ENCODE measurements at regions not wholly inside any gene's neighbourhood (a gene's known extent, or its start where the extent isn't known, plus 50 kb on each side); places are given as distances from the start of the nearest gene placed in this dataset.
A peak's percentile ranks its signal among the peaks of the same experiment; 100 is the strongest.

DNA sequence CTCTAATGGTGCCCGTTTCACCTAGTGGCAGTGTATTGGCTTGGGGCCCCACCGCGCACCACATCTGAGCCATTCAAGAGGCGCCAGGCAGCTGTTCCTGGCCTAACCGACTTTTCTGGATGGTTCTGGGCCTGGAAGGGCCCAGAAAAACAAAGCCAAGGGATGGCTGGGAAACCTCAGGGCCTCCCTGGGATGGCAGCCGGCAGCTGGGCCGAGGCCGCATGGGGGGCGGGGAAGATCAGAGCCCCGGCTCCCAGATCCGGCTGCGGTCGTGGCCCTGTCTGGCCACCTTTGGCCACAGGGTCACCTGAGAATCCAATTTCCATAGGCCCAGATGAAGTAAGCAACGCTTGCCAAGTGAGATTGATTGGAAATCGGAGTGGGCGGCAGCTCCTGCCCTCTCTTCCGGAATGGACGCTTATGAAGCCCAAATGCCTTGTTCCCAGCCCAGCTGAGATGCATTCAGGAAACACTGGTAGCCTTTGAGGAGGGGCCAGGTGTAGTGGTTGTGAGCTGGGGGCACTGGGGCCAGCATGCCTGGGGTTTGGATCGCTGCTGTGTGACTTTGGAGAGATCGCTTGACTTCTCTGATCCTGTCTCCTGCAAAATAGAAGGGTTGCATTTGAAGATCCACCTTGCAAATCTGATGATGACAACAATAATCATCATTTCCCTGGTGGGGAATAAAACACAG, 163.8 kb upstream of the GSE1 start (continued):
- TF ChIP-seq, protein P1, sequence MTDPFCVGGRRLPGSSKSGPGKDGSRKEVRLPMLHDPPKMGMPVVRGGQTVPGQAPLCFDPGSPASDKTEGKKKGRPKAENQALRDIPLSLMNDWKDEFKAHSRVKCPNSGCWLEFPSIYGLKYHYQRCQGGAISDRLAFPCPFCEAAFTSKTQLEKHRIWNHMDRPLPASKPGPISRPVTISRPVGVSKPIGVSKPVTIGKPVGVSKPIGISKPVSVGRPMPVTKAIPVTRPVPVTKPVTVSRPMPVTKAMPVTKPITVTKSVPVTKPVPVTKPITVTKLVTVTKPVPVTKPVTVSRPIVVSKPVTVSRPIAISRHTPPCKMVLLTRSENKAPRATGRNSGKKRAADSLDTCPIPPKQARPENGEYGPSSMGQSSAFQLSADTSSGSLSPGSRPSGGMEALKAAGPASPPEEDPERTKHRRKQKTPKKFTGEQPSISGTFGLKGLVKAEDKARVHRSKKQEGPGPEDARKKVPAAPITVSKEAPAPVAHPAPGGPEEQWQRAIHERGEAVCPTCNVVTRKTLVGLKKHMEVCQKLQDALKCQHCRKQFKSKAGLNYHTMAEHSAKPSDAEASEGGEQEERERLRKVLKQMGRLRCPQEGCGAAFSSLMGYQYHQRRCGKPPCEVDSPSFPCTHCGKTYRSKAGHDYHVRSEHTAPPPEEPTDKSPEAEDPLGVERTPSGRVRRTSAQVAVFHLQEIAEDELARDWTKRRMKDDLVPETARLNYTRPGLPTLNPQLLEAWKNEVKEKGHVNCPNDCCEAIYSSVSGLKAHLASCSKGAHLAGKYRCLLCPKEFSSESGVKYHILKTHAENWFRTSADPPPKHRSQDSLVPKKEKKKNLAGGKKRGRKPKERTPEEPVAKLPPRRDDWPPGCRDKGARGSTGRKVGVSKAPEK (CRISPR knock-in tag; IDR thresholded peaks at IDR 0.05; ENCODE audit: borderline replicate concordance), result no peak
- TF ChIP-seq NR0B2 (CRISPR knock-in tag; IDR thresholded peaks at IDR 0.05) (no peak), CENPX (CRISPR knock-in tag; IDR thresholded peaks at IDR 0.05) (no peak), MIER2 (CRISPR knock-in tag; IDR thresholded peaks at IDR 0.05) (no peak), ZNF768 (CRISPR knock-in tag; IDR thresholded peaks at IDR 0.05) (peak; percentile 100), PBX3 (CRISPR knock-in tag; IDR thresholded peaks at IDR 0.05; ENCODE audit: borderline replicate concordance) (no peak), HOXA3 (CRISPR knock-in tag; IDR thresholded peaks at IDR 0.05) (no peak; the same call in 1 of the 2 replicates), ISL2 (CRISPR knock-in tag; IDR thresholded peaks at IDR 0.05) (0 out of 2 replicates have a peak, but pooled peaks have one; percentile 14), ZNF761 (CRISPR knock-in tag; conservative IDR thresholded peaks at IDR 0.05) (no peak), PHF5A (CRISPR knock-in tag; IDR thresholded peaks at IDR 0.05; ENCODE audit: low read depth, unreplicated experiment) (no peak), GMEB2 (CRISPR knock-in tag; IDR thresholded peaks at IDR 0.05; ENCODE audit: low read depth) (no peak), MXD4 (CRISPR knock-in tag; IDR thresholded peaks at IDR 0.05) (no peak), SAP130 (CRISPR knock-in tag; IDR thresholded peaks at IDR 0.05; ENCODE audit: low read depth) (peak; percentile 19; the same call in 1 of the 2 replicates), HMGA1 (CRISPR knock-in tag; conservative IDR thresholded peaks at IDR 0.05) (no peak), GTF2F1 (IDR thresholded peaks at IDR 0.05; ENCODE audit: low read length) (no peak), ZNF543 (CRISPR knock-in tag; IDR thresholded peaks at IDR 0.05) (peak; percentile 96), ZNF616 (CRISPR knock-in tag; IDR thresholded peaks at IDR 0.05; ENCODE audit: low read depth) (no peak)
- TF ChIP-seq, protein P2, sequence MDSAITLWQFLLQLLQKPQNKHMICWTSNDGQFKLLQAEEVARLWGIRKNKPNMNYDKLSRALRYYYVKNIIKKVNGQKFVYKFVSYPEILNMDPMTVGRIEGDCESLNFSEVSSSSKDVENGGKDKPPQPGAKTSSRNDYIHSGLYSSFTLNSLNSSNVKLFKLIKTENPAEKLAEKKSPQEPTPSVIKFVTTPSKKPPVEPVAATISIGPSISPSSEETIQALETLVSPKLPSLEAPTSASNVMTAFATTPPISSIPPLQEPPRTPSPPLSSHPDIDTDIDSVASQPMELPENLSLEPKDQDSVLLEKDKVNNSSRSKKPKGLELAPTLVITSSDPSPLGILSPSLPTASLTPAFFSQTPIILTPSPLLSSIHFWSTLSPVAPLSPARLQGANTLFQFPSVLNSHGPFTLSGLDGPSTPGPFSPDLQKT (CRISPR knock-in tag; IDR thresholded peaks at IDR 0.05; ENCODE audit: borderline replicate concordance), result no peak
- TF ChIP-seq, protein P3, sequence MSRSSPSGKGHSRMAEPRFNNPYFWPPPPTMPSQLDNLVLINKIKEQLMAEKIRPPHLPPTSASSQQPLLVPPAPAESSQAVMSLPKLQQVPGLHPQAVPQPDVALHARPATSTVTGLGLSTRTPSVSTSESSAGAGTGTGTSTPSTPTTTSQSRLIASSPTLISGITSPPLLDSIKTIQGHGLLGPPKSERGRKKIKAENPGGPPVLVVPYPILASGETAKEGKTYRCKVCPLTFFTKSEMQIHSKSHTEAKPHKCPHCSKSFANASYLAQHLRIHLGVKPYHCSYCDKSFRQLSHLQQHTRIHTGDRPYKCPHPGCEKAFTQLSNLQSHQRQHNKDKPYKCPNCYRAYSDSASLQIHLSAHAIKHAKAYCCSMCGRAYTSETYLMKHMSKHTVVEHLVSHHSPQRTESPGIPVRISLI (CRISPR knock-in tag; IDR thresholded peaks at IDR 0.05; ENCODE audit: borderline replicate concordance), result no peak; the same call in 1 of the 2 replicates
